Liver (tissue), 3 donors: ENCODE measurements at regions not wholly inside any gene's neighbourhood (a gene's known extent, or its start where the extent isn't known, plus 50 kb on each side); places are given as distances from the start of the nearest gene placed in this dataset.

Experiments used
- FOXA1 ChIP-seq: IDR thresholded peaks from 2 replicates; pipeline ENCODE4 v1.6.1; 2016; ENCODE audit warnings: antibody characterized with exemption
- GABPA ChIP-seq, 2 donors: IDR thresholded peaks in 1 of 2; conservative IDR thresholded peaks in 1 of 2; 2 replicates each; pipeline ENCODE4 v1.6.1; 2016; ENCODE audit warnings: antibody characterized with exemption in 2 of 2, mild to moderate bottlenecking in 1 of 2, moderate library complexity in 1 of 2
- HNF4A ChIP-seq, 2 donors: conservative IDR thresholded peaks; 2 replicates each; pipeline ENCODE4 v1.6.1; 2016; ENCODE audit warnings: antibody characterized with exemption in 2 of 2, mild to moderate bottlenecking in 2 of 2
- JUND ChIP-seq, 2 donors: IDR thresholded peaks; 2 replicates each; pipeline ENCODE4 v1.6.1; 2016; ENCODE audit warnings: antibody characterized with exemption in 2 of 2
- NR2F2 ChIP-seq: IDR thresholded peaks from 2 replicates; pipeline ENCODE4 v1.6.1; 2016; ENCODE audit warnings: antibody characterized with exemption
- RAD21 ChIP-seq, 2 donors: IDR thresholded peaks; 2 replicates each; pipeline ENCODE4 v1.6.1; 2016; ENCODE audit warnings: antibody characterized with exemption in 2 of 2, mild to moderate bottlenecking in 2 of 2
- SP1 ChIP-seq: IDR thresholded peaks from 2 replicates; pipeline ENCODE4 v1.6.1; 2018; ENCODE audit warnings: antibody characterized with exemption, mild to moderate bottlenecking
- TAF1 ChIP-seq: conservative IDR thresholded peaks from 2 replicates; pipeline ENCODE4 v1.6.1; 2016; ENCODE audit warnings: antibody characterized with exemption, mild to moderate bottlenecking
- YY1 ChIP-seq: IDR thresholded peaks from 2 replicates; pipeline ENCODE4 v1.6.1; 2016; ENCODE audit warnings: antibody characterized with exemption, mild to moderate bottlenecking
- TF ChIP-seq, protein P1 (sequence below): fragments of 150-350 bp; IDR thresholded peaks from 2 replicates; pipeline ENCODE4 v1.5.1; 2017; ENCODE audit warnings: improper control_type of control experiment, low read depth, low read length; ENCODE audit not compliant: missing input control
- TF ChIP-seq, protein P2 (sequence below): IDR thresholded peaks from 2 replicates; pipeline ENCODE4 v1.6.1; 2016; ENCODE audit warnings: antibody characterized with exemption
- TF ChIP-seq, protein P3 (sequence below): IDR thresholded peaks from 2 replicates; pipeline ENCODE4 v1.6.1; 2016; ENCODE audit warnings: antibody characterized with exemption, mild to moderate bottlenecking
- TF ChIP-seq, protein P4 (sequence below): IDR thresholded peaks from 2 replicates; pipeline ENCODE4 v1.6.1; 2016; ENCODE audit warnings: antibody characterized with exemption
- TF ChIP-seq, protein P5 (sequence below): IDR thresholded peaks from 2 replicates; pipeline ENCODE4 v1.6.1; 2016; ENCODE audit warnings: antibody characterized with exemption
- donor health status: healthy.
- donor health status: healthy.

DNA sequence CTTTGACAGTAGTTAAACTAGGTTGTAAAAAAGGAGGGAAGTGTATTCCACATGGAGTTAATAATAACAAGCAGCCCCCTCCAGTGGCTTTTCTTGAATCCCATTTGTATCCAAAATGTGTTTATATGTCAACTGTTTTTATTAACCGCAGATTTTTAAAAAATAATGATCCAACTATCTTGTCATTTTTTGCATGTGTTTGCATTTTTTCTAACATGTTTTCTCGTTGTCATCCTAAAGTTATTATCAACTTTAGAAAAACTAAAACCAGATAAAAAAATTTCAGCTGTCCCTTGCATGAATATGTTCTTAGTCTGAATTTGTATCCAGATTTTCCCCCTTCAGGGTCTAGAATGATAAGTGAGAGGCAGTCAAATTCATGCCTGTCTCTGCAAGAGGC, 1063.3 kb downstream of the BCL11A start:
- TF ChIP-seq, protein P1, sequence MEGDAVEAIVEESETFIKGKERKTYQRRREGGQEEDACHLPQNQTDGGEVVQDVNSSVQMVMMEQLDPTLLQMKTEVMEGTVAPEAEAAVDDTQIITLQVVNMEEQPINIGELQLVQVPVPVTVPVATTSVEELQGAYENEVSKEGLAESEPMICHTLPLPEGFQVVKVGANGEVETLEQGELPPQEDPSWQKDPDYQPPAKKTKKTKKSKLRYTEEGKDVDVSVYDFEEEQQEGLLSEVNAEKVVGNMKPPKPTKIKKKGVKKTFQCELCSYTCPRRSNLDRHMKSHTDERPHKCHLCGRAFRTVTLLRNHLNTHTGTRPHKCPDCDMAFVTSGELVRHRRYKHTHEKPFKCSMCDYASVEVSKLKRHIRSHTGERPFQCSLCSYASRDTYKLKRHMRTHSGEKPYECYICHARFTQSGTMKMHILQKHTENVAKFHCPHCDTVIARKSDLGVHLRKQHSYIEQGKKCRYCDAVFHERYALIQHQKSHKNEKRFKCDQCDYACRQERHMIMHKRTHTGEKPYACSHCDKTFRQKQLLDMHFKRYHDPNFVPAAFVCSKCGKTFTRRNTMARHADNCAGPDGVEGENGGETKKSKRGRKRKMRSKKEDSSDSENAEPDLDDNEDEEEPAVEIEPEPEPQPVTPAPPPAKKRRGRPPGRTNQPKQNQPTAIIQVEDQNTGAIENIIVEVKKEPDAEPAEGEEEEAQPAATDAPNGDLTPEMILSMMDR: no peak
- TF ChIP-seq NR2F2: no peak
- no peak for TF ChIP-seq RAD21 (IDR thresholded peaks at IDR 0.05)
- no peak for TF ChIP-seq SP1
- no peak for TF ChIP-seq JUND (IDR thresholded peaks at IDR 0.05)
- TF ChIP-seq, protein P2, sequence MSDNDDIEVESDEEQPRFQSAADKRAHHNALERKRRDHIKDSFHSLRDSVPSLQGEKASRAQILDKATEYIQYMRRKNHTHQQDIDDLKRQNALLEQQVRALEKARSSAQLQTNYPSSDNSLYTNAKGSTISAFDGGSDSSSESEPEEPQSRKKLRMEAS: no peak
- TF ChIP-seq, protein P3, sequence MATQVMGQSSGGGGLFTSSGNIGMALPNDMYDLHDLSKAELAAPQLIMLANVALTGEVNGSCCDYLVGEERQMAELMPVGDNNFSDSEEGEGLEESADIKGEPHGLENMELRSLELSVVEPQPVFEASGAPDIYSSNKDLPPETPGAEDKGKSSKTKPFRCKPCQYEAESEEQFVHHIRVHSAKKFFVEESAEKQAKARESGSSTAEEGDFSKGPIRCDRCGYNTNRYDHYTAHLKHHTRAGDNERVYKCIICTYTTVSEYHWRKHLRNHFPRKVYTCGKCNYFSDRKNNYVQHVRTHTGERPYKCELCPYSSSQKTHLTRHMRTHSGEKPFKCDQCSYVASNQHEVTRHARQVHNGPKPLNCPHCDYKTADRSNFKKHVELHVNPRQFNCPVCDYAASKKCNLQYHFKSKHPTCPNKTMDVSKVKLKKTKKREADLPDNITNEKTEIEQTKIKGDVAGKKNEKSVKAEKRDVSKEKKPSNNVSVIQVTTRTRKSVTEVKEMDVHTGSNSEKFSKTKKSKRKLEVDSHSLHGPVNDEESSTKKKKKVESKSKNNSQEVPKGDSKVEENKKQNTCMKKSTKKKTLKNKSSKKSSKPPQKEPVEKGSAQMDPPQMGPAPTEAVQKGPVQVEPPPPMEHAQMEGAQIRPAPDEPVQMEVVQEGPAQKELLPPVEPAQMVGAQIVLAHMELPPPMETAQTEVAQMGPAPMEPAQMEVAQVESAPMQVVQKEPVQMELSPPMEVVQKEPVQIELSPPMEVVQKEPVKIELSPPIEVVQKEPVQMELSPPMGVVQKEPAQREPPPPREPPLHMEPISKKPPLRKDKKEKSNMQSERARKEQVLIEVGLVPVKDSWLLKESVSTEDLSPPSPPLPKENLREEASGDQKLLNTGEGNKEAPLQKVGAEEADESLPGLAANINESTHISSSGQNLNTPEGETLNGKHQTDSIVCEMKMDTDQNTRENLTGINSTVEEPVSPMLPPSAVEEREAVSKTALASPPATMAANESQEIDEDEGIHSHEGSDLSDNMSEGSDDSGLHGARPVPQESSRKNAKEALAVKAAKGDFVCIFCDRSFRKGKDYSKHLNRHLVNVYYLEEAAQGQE: no peak
- TF ChIP-seq, protein P4, sequence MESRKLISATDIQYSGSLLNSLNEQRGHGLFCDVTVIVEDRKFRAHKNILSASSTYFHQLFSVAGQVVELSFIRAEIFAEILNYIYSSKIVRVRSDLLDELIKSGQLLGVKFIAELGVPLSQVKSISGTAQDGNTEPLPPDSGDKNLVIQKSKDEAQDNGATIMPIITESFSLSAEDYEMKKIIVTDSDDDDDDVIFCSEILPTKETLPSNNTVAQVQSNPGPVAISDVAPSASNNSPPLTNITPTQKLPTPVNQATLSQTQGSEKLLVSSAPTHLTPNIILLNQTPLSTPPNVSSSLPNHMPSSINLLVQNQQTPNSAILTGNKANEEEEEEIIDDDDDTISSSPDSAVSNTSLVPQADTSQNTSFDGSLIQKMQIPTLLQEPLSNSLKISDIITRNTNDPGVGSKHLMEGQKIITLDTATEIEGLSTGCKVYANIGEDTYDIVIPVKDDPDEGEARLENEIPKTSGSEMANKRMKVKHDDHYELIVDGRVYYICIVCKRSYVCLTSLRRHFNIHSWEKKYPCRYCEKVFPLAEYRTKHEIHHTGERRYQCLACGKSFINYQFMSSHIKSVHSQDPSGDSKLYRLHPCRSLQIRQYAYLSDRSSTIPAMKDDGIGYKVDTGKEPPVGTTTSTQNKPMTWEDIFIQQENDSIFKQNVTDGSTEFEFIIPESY: no peak
- no peak for TF ChIP-seq YY1
- TF ChIP-seq, protein P5, sequence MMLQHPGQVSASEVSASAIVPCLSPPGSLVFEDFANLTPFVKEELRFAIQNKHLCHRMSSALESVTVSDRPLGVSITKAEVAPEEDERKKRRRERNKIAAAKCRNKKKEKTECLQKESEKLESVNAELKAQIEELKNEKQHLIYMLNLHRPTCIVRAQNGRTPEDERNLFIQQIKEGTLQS: no peak
- TF ChIP-seq FOXA1: no peak
- no peak for TF ChIP-seq GABPA (IDR thresholded peaks at IDR 0.05 in 1 of 2, conservative IDR thresholded peaks at IDR 0.05 in 1 of 2)
- TF ChIP-seq TAF1: no peak
- TF ChIP-seq HNF4A (conservative IDR thresholded peaks at IDR 0.05): no peak
